ENCODE measurements at regions not wholly inside any gene's neighbourhood (a gene's known extent, or its start where the extent isn't known, plus 50 kb on each side); places are given as distances from the start of the nearest gene placed in this dataset.

- H3K9me3 ChIP-seq, result no peaks in the 10 kb centered on the region
- H3K27ac ChIP-seq, result no peak overlapping the region
- intact Hi-C loops (cut with DNase I), result no loop called here
- 38 to 63% methylated on average over 8 of the region's 8 CpGs for WGBS, 2 donors
- no peaks in the 10 kb centered on the region for H3K4me1 ChIP-seq
- TF ChIP-seq POLR2A (IDR thresholded peaks at IDR 0.05) (no peak), POLR2AphosphoS5 (IDR thresholded peaks at IDR 0.05) (no peak), CTCF (IDR thresholded peaks at IDR 0.05) (no peak), EP300 (IDR thresholded peaks at IDR 0.05) (no peak)
- H3K27me3 ChIP-seq, result peaks cover 0 to 32% (median 3%) of the 10 kb centered on the region in 3 donors
- no peak overlapping the region for H3K4me3 ChIP-seq
- DNase-seq, result no peak
- H3K36me3 ChIP-seq, result no peaks in the 10 kb centered on the region
Observed at GRCh38 chr13:111415246-111415645, 94.8 kb downstream of the TEX29 start.

GRCh38 chr13:111415765-111416164, 95.3 kb downstream of the TEX29 start:
- Histone ChIP-seq H3K4me1 (no peaks in the 10 kb centered on the region), H3K27ac (no peak overlapping the region), H3K27me3 (peaks cover 0 to 29% (median 3%) of the 10 kb centered on the region in 3 donors), H3K9me3 (no peaks in the 10 kb centered on the region), H3K4me3 (no peak overlapping the region), H3K36me3 (no peaks in the 10 kb centered on the region)
- intact Hi-C loops (cut with DNase I), result no loop called here
- WGBS, 2 donors, result 91 to 95% methylated on average over 1 of the region's 1 CpG
- DNase-seq, result no peak
- TF ChIP-seq EP300 (IDR thresholded peaks at IDR 0.05), result no peak
- no peak for TF ChIP-seq POLR2A (IDR thresholded peaks at IDR 0.05)
- TF ChIP-seq POLR2AphosphoS5 (IDR thresholded peaks at IDR 0.05), result no peak
- TF ChIP-seq CTCF (IDR thresholded peaks at IDR 0.05), result no peak

GRCh38 chr13:111418101-111418500, 97.7 kb downstream of the TEX29 start:
- WGBS, 2 donors, result 91 to 92% methylated on average over 6 of the region's 6 CpGs
- no peak overlapping the region for H3K27ac ChIP-seq
- H3K27me3 ChIP-seq, result peaks cover 0 to 19% (median 3%) of the 10 kb centered on the region in 3 donors
- TF ChIP-seq POLR2A (IDR thresholded peaks at IDR 0.05) (no peak), POLR2AphosphoS5 (IDR thresholded peaks at IDR 0.05) (no peak), EP300 (IDR thresholded peaks at IDR 0.05) (no peak), CTCF (IDR thresholded peaks at IDR 0.05) (no peak)
- no peaks in the 10 kb centered on the region for H3K36me3 ChIP-seq
- intact Hi-C loops (cut with DNase I), result no loop called here
- no peaks in the 10 kb centered on the region for H3K4me1 ChIP-seq
- H3K4me3 ChIP-seq, result no peak overlapping the region
- H3K9me3 ChIP-seq, result no peaks in the 10 kb centered on the region
- no peak for DNase-seq

- 88% methylated on average over 20 of the region's 20 CpGs for WGBS, 2 donors
- TF ChIP-seq POLR2AphosphoS5 (IDR thresholded peaks at IDR 0.05), result no peak
- TF ChIP-seq EP300 (IDR thresholded peaks at IDR 0.05), result no peak
- no peak for TF ChIP-seq CTCF (IDR thresholded peaks at IDR 0.05)
- no peak for TF ChIP-seq POLR2A (IDR thresholded peaks at IDR 0.05)
- no peak for DNase-seq
- peaks cover 0 to 13% (median 0%) of the 10 kb centered on the region in 3 donors for H3K27me3 ChIP-seq
- H3K4me3 ChIP-seq, result no peak overlapping the region
- H3K9me3 ChIP-seq, result no peaks in the 10 kb centered on the region
- H3K36me3 ChIP-seq, result no peaks in the 10 kb centered on the region
- H3K4me1 ChIP-seq, result no peaks in the 10 kb centered on the region
- no peak overlapping the region for H3K27ac ChIP-seq
- intact Hi-C loops (cut with DNase I), result no loop called here
Observed at GRCh38 chr13:111420113-111420876, 99.9 kb downstream of the TEX29 start.

All from sigmoid colon (tissue), 6 donors.